Smooth muscle cell (in vitro differentiated cells): ENCODE measurements at regions not wholly inside any gene's neighbourhood (a gene's known extent, or its start where the extent isn't known, plus 50 kb on each side); places are given as distances from the start of the nearest gene placed in this dataset.
A peak's percentile ranks its signal among the peaks of the same experiment; 100 is the strongest.

ENCODE experiments used
- DNase-seq: peaks from one replicate; lab custom pipeline; 2025; ENCODE audit not compliant: unreplicated experiment; lab: John Stamatoyannopoulos, UW
- H2AFZ ChIP-seq: fragments of 200-600 bp; sonication (generic); 2 replicates; pipeline ENCODE4 v1.6.0; 2016; ENCODE audit warnings: antibody characterized with exemption, low read depth, mild to moderate bottlenecking
- H3F3A ChIP-seq: fragments of 200-600 bp; sonication (generic); 2 replicates; pipeline ENCODE4 v1.6.0; 2017; ENCODE audit warnings: antibody characterized with exemption, low read depth
- H3K27ac ChIP-seq: fragments of 200-600 bp; sonication (generic); 2 replicates; pipeline ENCODE4 v1.5.1; 2016; ENCODE audit warnings: low read depth, mild to moderate bottlenecking
- H3K27me3 ChIP-seq: fragments of 200-600 bp; sonication (generic); 2 replicates; pipeline ENCODE4 v1.6.1; 2016; ENCODE audit warnings: low read depth, mild to moderate bottlenecking
- H3K36me3 ChIP-seq: fragments of 200-600 bp; sonication (generic); 2 replicates; pipeline ENCODE4 v1.5.1; 2016; ENCODE audit warnings: low read depth
- H3K4me1 ChIP-seq: fragments of 200-600 bp; sonication (generic); 2 replicates; pipeline ENCODE4 v1.5.1; 2016; ENCODE audit warnings: low read depth
- H3K4me2 ChIP-seq: fragments of 200-600 bp; sonication (generic); 2 replicates; pipeline ENCODE4 v1.6.0; 2016; ENCODE audit warnings: mild to moderate bottlenecking
- H3K4me3 ChIP-seq: fragments of 200-600 bp; sonication (generic); 2 replicates; pipeline ENCODE4 v1.5.1; 2016; ENCODE audit warnings: mild to moderate bottlenecking
- H3K79me2 ChIP-seq: fragments of 200-600 bp; sonication (generic); 2 replicates; pipeline ENCODE4 v1.6.0; 2016; ENCODE audit warnings: low read depth, mild to moderate bottlenecking
- H3K9ac ChIP-seq: fragments of 200-600 bp; sonication (generic); 2 replicates; pipeline ENCODE4 v1.6.0; 2016; ENCODE audit warnings: low read depth
- H3K9me3 ChIP-seq: fragments of 200-600 bp; sonication (generic); replicated peaks from 2 replicates; pipeline ENCODE4 v1.5.1; 2016; ENCODE audit warnings: low read depth
- H4K20me1 ChIP-seq: fragments of 200-600 bp; sonication (generic); 2 replicates; pipeline ENCODE4 v1.6.0; 2016; ENCODE audit warnings: low read depth
- CTCF ChIP-seq: fragments of 200-600 bp; sonication (generic); IDR thresholded peaks from 2 replicates; pipeline ENCODE4 v1.5.1; 2017; ENCODE audit warnings: borderline replicate concordance, mild to moderate bottlenecking, antibody characterized with exemption; ENCODE audit not compliant: insufficient read depth, poor library complexity, severe bottlenecking
- WGBS: methylation state at CpG from one replicate; pipeline ENCODE4 v1.1.7; 2016; ENCODE audit warnings: low lambda C conversion rate; 5-methylcytosine and 5-hydroxymethylcytosine counted together

GRCh38 chr14:51382506-51382905 lies 142.5 kb downstream of the TMX1 start:
- no peaks in the 10 kb centered on the region for H3K79me2 ChIP-seq
- H3K27me3 ChIP-seq = no peaks in the 10 kb centered on the region
- H3K4me1 ChIP-seq = peaks cover 4% of the 10 kb centered on the region
- H3K4me2 ChIP-seq = no peak overlapping the region
- 72% methylated on average over 2 of the region's 2 CpGs for WGBS
- no peaks in the 10 kb centered on the region for H3K9me3 ChIP-seq
- H3F3A ChIP-seq = no peaks in the 10 kb centered on the region
- no peak for TF ChIP-seq CTCF
- DNase-seq = no peak
- H2AFZ ChIP-seq = no peak overlapping the region
- H4K20me1 ChIP-seq = no peaks in the 10 kb centered on the region
- peak overlapping the region; percentile 76 for H3K27ac ChIP-seq
- H3K36me3 ChIP-seq = no peaks in the 10 kb centered on the region
- H3K4me3 ChIP-seq = no peak overlapping the region
- H3K9ac ChIP-seq = no peak overlapping the region

GRCh38 chr14:51386411-51386810 lies 146.4 kb downstream of the TMX1 start:
- Histone ChIP-seq H2AFZ (no peak overlapping the region), H3K27ac (peak overlapping the region; percentile 54), H3K79me2 (no peaks in the 10 kb centered on the region), H3K4me2 (no peak overlapping the region), H3K4me3 (no peak overlapping the region), H3K27me3 (no peaks in the 10 kb centered on the region), H3K36me3 (no peaks in the 10 kb centered on the region), H3K9me3 (no peaks in the 10 kb centered on the region), H3K9ac (no peak overlapping the region), H4K20me1 (no peaks in the 10 kb centered on the region), H3F3A (no peaks in the 10 kb centered on the region), H3K4me1 (peaks cover 4% of the 10 kb centered on the region)
- DNase-seq = no peak
- TF ChIP-seq CTCF = no peak

- Histone ChIP-seq H3K27ac (peak overlapping the region; percentile 54), H3K27me3 (no peaks in the 10 kb centered on the region), H3K9me3 (no peaks in the 10 kb centered on the region), H3K79me2 (no peaks in the 10 kb centered on the region), H3K9ac (peak overlapping the region; percentile 21), H2AFZ (peak overlapping the region; percentile 13), H3K4me1 (peaks cover 4% of the 10 kb centered on the region), H3K36me3 (no peaks in the 10 kb centered on the region), H3K4me3 (no peak overlapping the region), H4K20me1 (no peaks in the 10 kb centered on the region), H3K4me2 (peak overlapping the region; percentile 18), H3F3A (no peaks in the 10 kb centered on the region)
- WGBS = 18% methylated on average over 3 of the region's 3 CpGs
- no peak for DNase-seq
- TF ChIP-seq CTCF = no peak
These were observed 147.1 kb downstream of the TMX1 start for GRCh38 chr14:51386983-51387735.

GRCh38 chr14:51392416-51392815 lies 152.4 kb downstream of the TMX1 start:
- WGBS = 87% methylated on average over 1 of the region's 1 CpG
- peaks cover 16% of the 10 kb centered on the region for H3F3A ChIP-seq
- no peaks in the 10 kb centered on the region for H3K79me2 ChIP-seq
- H3K27ac ChIP-seq = no peak overlapping the region
- no peak for DNase-seq
- H3K9me3 ChIP-seq = no peaks in the 10 kb centered on the region
- no peak overlapping the region for H3K4me3 ChIP-seq
- no peak overlapping the region for H3K4me2 ChIP-seq
- no peaks in the 10 kb centered on the region for H3K36me3 ChIP-seq
- H4K20me1 ChIP-seq = no peaks in the 10 kb centered on the region
- no peak for TF ChIP-seq CTCF
- no peak overlapping the region for H3K9ac ChIP-seq
- peaks cover 24% of the 10 kb centered on the region for H3K4me1 ChIP-seq
- H2AFZ ChIP-seq = no peak overlapping the region
- H3K27me3 ChIP-seq = no peaks in the 10 kb centered on the region
